RWPE1 (cell line): ENCODE measurements at regions not wholly inside any gene's neighbourhood (a gene's known extent, or its start where the extent isn't known, plus 50 kb on each side); places are given as distances from the start of the nearest gene placed in this dataset.

ENCODE experiments used
- CTCF ChIA-PET: fragments of 350-600 bp; sonication (Branson Sonifier 250); formaldehyde crosslinking; extraction: SDS; loops from one replicate; lab custom pipeline; 2021; lab: Yijun Ruan, JAX
- POLR2A ChIA-PET: fragments of 400-600 bp; formaldehyde crosslinking; extraction: SDS; loops from one replicate; lab custom pipeline; 2020; ENCODE audit warnings: antibody characterized with exemption; ENCODE audit not compliant: low non-redundant PET; lab: Yijun Ruan, JAX
- DNase-seq: peaks from one replicate; pipeline ENCODE4 v3.0.0; 2012; ENCODE audit warnings: low spot score
- H3K27ac ChIP-seq: fragments of 450-650 bp; 2 replicates; pipeline ENCODE4 v1.5.1; 2017
- CTCF ChIP-seq: fragments of 450-650 bp; conservative IDR thresholded peaks from 2 replicates; pipeline ENCODE4 v1.5.1; 2017; ENCODE audit warnings: low read depth, mild to moderate bottlenecking

- POLR2A ChIA-PET: no interaction called here
- CTCF ChIA-PET: no interaction called here
- TF ChIP-seq CTCF: no peak
- DNase-seq: no peak
- H3K27ac ChIP-seq: no peak overlapping the region
Observed at GRCh38 chr14:61151251-61151650, 129.9 kb downstream of the TMEM30B start.

- TF ChIP-seq CTCF: no peak
- POLR2A ChIA-PET: no interaction called here
- H3K27ac ChIP-seq: no peak overlapping the region
- CTCF ChIA-PET: no interaction called here
- no peak for DNase-seq
Observed at GRCh38 chr14:61150851-61151250, 130.3 kb downstream of the TMEM30B start.

GRCh38 chr14:61149896-61150295 lies 131.2 kb downstream of the TMEM30B start:
- no peak overlapping the region for H3K27ac ChIP-seq
- ChIA-PET POLR2A (no interaction called here), CTCF (no interaction called here)
- DNase-seq: no peak
- no peak for TF ChIP-seq CTCF

- CTCF ChIA-PET: interaction anchor here (0.6 kb wide), 2 partner anchors 104 to 978 kb away, joined by 3 to 4 read pairs; no protein-coding TSS in a partner anchor
- POLR2A ChIA-PET: no interaction called here
- DNase-seq: no peak
Observed at GRCh38 chr14:61148742-61149350, 132.3 kb downstream of the TMEM30B start.

GRCh38 chr14:61147831-61148549 lies 133.1 kb downstream of the TMEM30B start:
- DNase-seq: no peak
- CTCF ChIA-PET: no interaction called here
- POLR2A ChIA-PET: no interaction called here

More at GRCh38 chr14:61148742-61149350, 132.3 kb downstream of the TMEM30B start:
- no peak for TF ChIP-seq CTCF
- no peak overlapping the region for H3K27ac ChIP-seq

More at GRCh38 chr14:61147831-61148549, 133.1 kb downstream of the TMEM30B start:
- H3K27ac ChIP-seq: 0 out of 2 replicates have a peak overlapping the region, but pooled peaks have one; percentile 15
- TF ChIP-seq CTCF: no peak
